Activated effector memory CD4-positive, alpha-beta T cell treated with Interleukin-2 at 50 U/mL for 16 hours (primary cell): ENCODE measurements at regions not wholly inside any gene's neighbourhood (a gene's known extent, or its start where the extent isn't known, plus 50 kb on each side); places are given as distances from the start of the nearest gene placed in this dataset.

ENCODE experiments used
- DNase-seq: peaks from one replicate; pipeline ENCODE4 v3.0.0-alpha.2; 2020

- DNase-seq, result no peak
These were observed 339.0 kb downstream of the DIRAS2 start for GRCh38 chr9:90303655-90304054.

DNA sequence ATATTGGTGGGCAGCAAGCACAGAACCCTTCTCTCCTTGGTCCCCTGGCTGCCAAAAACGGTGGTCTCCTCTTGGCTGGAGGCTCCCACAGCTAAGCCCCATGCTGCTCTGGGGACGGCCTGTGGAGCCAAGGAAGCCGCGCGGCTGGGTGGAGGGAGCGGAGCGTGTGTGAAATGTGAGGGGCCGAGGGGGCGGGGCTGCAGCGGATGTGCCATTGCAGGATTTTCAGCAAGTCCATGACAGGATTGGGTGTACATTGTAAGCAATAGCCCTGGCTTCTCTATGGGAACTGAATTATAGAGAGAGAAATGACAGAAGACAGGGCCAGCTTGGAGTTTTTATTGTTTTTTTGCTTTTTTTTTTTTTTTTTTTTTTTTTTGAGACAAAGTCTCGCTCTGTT is 336.5 kb downstream of the DIRAS2 start:
- no peak for DNase-seq

- DNase-seq, result no peak
These were observed 335.3 kb downstream of the DIRAS2 start for GRCh38 chr9:90307167-90307833.

GRCh38 chr9:90307891-90308290 is 334.7 kb downstream of the DIRAS2 start:
- DNase-seq, result no peak

- DNase-seq, result no peak
These were observed 333.9 kb downstream of the DIRAS2 start for GRCh38 chr9:90308691-90309090.

DNA sequence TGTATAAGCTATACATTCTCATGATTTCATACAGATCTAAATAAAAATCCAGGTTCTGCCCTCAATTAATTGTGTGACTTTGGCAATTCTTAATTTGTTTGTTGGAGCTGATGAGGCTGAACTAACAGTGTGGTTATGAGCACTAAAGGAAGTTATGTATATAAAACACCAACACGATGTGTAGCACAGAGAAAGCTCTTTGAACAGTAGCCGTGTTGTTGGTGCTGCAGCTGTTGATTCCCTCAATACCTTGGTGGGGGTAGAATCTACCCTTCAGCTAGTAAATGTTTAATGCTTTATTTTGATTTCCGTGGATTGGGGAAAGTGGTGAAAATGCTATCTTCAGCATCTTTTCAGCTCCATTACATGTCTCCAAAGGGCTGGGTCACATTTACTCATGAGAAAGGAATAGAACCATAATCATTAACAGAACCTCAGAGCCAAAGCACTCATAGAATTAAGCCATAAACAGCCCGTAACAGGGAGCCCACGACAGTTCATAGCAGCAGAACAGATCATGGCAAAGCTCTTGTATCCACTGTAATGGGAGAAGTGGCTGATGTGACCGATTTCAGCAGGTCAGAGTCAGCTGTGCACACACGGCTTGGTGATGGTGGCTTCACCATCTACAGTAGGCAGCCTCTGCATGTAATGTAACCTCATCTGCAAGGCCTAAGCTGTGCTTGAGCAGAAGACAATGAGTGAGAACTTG is 332.7 kb downstream of the DIRAS2 start:
- no peak for DNase-seq

- no peak for DNase-seq
These were observed 332.1 kb downstream of the DIRAS2 start for GRCh38 chr9:90310521-90310876.

GRCh38 chr9:90311811-90312210 is 330.8 kb downstream of the DIRAS2 start:
- no peak for DNase-seq

- no peak for DNase-seq
These were observed 320.3 kb downstream of the DIRAS2 start for GRCh38 chr9:90322296-90322695.

DNA sequence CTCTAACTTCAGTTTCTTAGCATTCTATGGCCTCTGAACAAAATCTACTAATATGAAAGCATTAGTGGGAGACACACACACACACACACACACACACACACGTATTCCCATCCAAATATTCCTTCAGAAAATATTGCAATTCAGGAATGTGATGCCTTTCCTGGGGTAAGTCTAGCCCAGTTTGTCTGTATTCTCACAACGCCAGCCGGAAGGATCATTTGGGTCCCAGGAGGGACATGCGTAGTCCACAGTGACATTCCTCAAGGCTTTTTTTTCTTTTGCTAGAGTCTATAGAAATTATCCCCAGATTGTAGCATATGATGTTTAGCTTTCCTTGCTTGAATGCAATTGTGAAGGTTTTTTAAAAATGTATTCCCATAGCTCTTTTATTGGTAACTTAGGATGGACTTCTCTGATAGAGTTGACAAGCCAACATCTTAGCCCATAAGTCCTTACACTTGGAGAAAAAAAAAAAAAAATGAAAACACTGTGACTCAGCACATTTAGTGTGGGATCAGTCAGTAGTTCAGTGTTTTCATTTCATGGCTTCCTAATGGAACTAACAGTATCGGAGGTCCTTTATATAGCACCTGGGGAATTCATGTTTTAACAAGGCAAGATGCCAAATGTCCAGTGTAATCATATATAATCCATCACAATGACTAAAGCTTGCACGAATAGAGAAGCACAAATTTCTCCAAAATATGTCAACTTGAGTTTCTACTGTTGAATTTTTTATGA is 316.5 kb downstream of the DIRAS2 start:
- DNase-seq, result no peak

- no peak for DNase-seq
These were observed 312.4 kb downstream of the DIRAS2 start for GRCh38 chr9:90330231-90330630.

GRCh38 chr9:90331826-90332575 is 310.6 kb downstream of the DIRAS2 start:
- DNase-seq, result no peak

GRCh38 chr9:90333226-90333625 is 309.4 kb downstream of the DIRAS2 start:
- DNase-seq, result no peak

GRCh38 chr9:90340421-90340820 is 302.2 kb downstream of the DIRAS2 start:
- DNase-seq, result no peak

- DNase-seq, result no peak
These were observed 300.0 kb downstream of the DIRAS2 start for GRCh38 chr9:90342607-90343006.

DNA sequence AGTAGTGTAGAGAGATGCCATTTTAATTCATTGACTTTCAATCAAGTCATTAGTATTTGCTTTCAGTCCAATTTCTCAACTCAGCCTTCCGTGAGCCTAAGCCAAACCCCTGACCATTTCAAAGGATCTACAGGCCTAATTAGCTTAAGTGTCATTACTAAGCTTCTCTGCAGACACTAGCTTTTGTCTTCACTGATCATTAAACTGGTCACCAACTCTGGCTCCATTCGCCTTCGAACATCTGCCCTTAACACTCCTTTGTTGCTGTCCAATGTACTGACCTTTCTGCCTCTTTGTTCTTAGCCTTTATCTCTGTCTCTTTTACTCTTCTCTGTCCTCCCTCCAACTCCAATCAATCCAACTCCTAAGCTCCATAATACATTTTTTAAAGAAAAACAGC is 299.3 kb downstream of the DIRAS2 start:
- no peak for DNase-seq

GRCh38 chr9:90343991-90344390 is 298.6 kb downstream of the DIRAS2 start:
- no peak for DNase-seq

- no peak for DNase-seq
These were observed 277.0 kb downstream of the DIRAS2 start for GRCh38 chr9:90365666-90366065.

DNA sequence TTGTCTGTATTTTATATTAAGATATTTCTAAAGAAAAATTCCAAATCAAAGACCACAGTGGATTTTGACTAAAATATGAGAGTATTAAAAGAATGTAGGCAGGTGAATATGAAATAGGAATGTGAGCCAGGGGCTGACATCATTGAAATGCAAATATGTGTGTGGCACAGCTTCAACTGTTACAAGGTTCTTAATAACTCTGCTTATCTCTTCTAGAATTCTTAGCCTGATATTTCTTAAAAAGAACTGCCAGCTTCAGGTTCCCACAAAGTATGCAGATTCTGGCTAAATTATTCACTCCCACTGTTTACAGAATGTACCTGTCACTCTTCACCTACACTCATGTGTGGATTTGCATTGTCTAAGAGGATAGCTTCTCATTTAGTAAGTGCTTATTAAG is 274.4 kb downstream of the DIRAS2 start:
- DNase-seq, result no peak

DNA sequence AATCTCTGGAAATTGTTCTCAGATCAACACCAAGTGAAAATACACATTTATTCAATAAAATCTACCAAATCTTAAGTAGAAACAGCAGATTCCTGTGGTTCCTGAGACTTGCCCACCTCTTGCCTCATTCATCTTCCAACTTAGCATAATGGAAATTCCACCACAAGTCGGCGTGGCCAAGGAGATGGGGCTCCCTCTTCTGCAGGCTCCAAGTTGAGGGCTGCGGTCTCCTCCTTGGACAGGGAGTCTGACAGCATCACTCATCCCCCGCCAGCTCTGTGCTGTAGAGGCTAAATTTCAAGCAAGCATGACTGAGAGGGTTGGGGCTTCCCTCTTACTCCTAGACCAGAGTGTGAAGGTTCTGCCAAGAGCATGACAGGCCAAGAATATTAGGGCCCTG is 273.7 kb downstream of the DIRAS2 start:
- DNase-seq, result no peak

DNA sequence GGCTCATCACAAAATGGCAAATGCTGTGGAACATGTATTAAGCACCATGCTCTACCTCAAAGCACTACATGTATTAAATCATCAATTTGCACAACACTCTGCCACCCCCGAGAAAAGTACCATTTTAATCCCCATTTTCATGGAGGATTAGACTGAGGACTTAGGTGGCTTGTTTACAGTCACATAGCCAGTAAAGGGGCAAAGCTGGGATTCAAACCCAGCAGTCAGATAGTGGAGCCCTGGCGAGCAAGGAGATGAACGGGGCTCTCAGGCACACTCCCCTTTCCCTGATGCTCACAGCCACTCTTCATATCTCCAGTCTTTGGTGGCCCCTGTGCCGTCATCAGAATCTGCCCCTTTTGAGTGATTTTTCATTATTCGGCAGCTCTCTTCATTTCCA is 262.9 kb downstream of the DIRAS2 start:
- no peak for DNase-seq

DNA sequence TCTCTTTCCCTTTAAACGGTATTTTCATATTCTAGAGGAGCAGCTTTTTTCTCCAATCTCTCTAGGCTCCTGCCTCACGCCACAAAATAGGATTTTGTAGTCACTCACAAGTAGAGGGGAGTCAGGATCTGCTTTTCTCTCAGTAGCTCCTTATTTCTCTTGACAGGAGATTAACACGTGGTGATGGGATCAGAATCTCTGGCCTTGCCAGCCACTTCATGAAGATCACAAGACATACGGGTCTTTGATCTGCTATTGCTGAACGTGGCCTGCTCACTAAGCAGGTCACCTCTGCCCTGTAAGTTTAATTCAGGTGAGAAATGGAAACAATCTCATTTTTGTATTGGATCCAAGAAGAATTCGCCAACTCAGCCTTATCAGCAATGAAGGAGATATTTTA is 257.5 kb downstream of the DIRAS2 start:
- DNase-seq, result no peak

GRCh38 chr9:90393365-90394152 is 249.1 kb downstream of the DIRAS2 start:
- DNase-seq, result no peak
